ENCODE measurements at regions not wholly inside any gene's neighbourhood (a gene's known extent, or its start where the extent isn't known, plus 50 kb on each side); places are given as distances from the start of the nearest gene placed in this dataset.

GRCh38 chr2:126041391-126042047, 614.4 kb upstream of the GYPC start:
- no peak overlapping the region for H3K9ac ChIP-seq (ENCODE audit: low read length)
- H3K4me1 ChIP-seq (ENCODE audit: insufficient read depth, low read length, severe bottlenecking): peaks cover 8% of the 10 kb centered on the region
- no peak overlapping the region for H3K4me2 ChIP-seq (ENCODE audit: low read length)
- no peak overlapping the region for H2AFZ ChIP-seq (ENCODE audit: low read length)
- H3F3A ChIP-seq (ENCODE audit: insufficient read depth, low read length): no peaks in the 10 kb centered on the region
- H3K27ac ChIP-seq (ENCODE audit: low read depth, low read length, poor library complexity, severe bottlenecking): no peak overlapping the region
- H3K9me3 ChIP-seq (ENCODE audit: low read length): no peaks in the 10 kb centered on the region
- H3K79me2 ChIP-seq (ENCODE audit: insufficient read depth, low read length): no peaks in the 10 kb centered on the region
- no peaks in the 10 kb centered on the region for H3K36me3 ChIP-seq (ENCODE audit: insufficient read depth, low read length)
- H3K27me3 ChIP-seq (ENCODE audit: insufficient read depth, low read length): no peaks in the 10 kb centered on the region
- no peak overlapping the region for H3K4me3 ChIP-seq (ENCODE audit: low read depth, low read length, poor library complexity, severe bottlenecking)
- no peaks in the 10 kb centered on the region for H3K9me2 ChIP-seq (ENCODE audit: low read depth, low read length)
- no peaks in the 10 kb centered on the region for H4K20me1 ChIP-seq (ENCODE audit: insufficient read depth, low read length)
- no peak for TF ChIP-seq EZH2 (IDR thresholded peaks at IDR 0.05; ENCODE audit: borderline replicate concordance, low read length)
- TF ChIP-seq, protein P1, sequence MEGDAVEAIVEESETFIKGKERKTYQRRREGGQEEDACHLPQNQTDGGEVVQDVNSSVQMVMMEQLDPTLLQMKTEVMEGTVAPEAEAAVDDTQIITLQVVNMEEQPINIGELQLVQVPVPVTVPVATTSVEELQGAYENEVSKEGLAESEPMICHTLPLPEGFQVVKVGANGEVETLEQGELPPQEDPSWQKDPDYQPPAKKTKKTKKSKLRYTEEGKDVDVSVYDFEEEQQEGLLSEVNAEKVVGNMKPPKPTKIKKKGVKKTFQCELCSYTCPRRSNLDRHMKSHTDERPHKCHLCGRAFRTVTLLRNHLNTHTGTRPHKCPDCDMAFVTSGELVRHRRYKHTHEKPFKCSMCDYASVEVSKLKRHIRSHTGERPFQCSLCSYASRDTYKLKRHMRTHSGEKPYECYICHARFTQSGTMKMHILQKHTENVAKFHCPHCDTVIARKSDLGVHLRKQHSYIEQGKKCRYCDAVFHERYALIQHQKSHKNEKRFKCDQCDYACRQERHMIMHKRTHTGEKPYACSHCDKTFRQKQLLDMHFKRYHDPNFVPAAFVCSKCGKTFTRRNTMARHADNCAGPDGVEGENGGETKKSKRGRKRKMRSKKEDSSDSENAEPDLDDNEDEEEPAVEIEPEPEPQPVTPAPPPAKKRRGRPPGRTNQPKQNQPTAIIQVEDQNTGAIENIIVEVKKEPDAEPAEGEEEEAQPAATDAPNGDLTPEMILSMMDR (IDR thresholded peaks at IDR 0.05; ENCODE audit: low read length): no peak

DNA sequence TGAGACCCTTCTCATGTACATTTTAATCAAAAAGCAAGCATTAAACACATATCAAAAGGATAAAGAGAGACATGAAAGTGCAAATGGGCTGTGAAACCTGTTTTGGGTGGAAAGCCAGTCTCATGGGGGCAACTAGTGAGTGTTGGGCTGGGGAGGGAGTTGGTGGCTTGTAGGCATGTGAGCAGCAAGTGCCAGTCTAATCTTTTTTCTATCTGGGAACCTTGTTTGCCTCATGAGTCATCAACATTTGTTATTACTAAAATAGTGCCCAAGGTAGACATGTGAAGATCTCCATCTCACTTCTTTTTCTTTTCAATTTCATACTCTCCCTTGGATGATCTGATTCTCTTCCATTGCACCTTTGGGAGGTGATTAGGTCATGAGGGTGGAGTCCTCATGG, 613.9 kb upstream of the GYPC start:
- Histone ChIP-seq H3K27me3 (ENCODE audit: insufficient read depth, low read length) (no peaks in the 10 kb centered on the region), H3K4me2 (ENCODE audit: low read length) (no peak overlapping the region), H3F3A (ENCODE audit: insufficient read depth, low read length) (no peaks in the 10 kb centered on the region), H2AFZ (ENCODE audit: low read length) (no peak overlapping the region), H3K4me3 (ENCODE audit: low read depth, low read length, poor library complexity, severe bottlenecking) (no peak overlapping the region), H3K36me3 (ENCODE audit: insufficient read depth, low read length) (no peaks in the 10 kb centered on the region), H3K9me2 (ENCODE audit: low read depth, low read length) (no peaks in the 10 kb centered on the region), H3K9me3 (ENCODE audit: low read length) (no peaks in the 10 kb centered on the region), H3K27ac (ENCODE audit: low read depth, low read length, poor library complexity, severe bottlenecking) (no peak overlapping the region), H3K9ac (ENCODE audit: low read length) (no peak overlapping the region), H3K79me2 (ENCODE audit: insufficient read depth, low read length) (no peaks in the 10 kb centered on the region), H4K20me1 (ENCODE audit: insufficient read depth, low read length) (no peaks in the 10 kb centered on the region), H3K4me1 (ENCODE audit: insufficient read depth, low read length, severe bottlenecking) (peaks cover 8% of the 10 kb centered on the region)
- TF ChIP-seq, protein P1 (IDR thresholded peaks at IDR 0.05; ENCODE audit: low read length): no peak
- no peak for TF ChIP-seq EZH2 (IDR thresholded peaks at IDR 0.05; ENCODE audit: borderline replicate concordance, low read length)

DNA sequence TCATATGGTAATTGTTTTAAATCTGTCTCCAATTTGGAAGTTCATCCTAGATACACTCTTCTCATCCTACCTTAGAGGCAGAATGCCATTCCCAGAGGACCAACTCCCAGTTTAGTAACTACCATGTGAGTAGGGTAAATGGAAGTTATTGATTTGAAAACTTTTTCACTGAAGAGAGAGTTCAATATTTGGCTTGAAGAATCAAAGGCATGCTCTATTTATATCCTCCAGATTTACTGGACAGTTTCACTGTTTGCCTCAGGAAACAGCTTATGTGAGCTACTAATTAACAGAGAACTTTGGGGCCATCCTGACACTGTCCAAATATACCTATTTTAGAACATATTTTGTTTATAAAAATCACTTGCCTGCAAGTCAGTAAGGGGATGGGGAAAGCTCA, 607.2 kb upstream of the GYPC start:
- no peak overlapping the region for H3K9ac ChIP-seq (ENCODE audit: low read length)
- H3K9me3 ChIP-seq (ENCODE audit: low read length): no peaks in the 10 kb centered on the region
- H3K27ac ChIP-seq (ENCODE audit: low read depth, low read length, poor library complexity, severe bottlenecking): no peak overlapping the region
- H4K20me1 ChIP-seq (ENCODE audit: insufficient read depth, low read length): no peaks in the 10 kb centered on the region
- H3K36me3 ChIP-seq (ENCODE audit: insufficient read depth, low read length): no peaks in the 10 kb centered on the region
- H3K4me2 ChIP-seq (ENCODE audit: low read length): no peak overlapping the region
- H3K4me1 ChIP-seq (ENCODE audit: insufficient read depth, low read length, severe bottlenecking): no peaks in the 10 kb centered on the region
- H2AFZ ChIP-seq (ENCODE audit: low read length): no peak overlapping the region
- H3K79me2 ChIP-seq (ENCODE audit: insufficient read depth, low read length): no peaks in the 10 kb centered on the region
- TF ChIP-seq, protein P1 (IDR thresholded peaks at IDR 0.05; ENCODE audit: low read length): no peak
- TF ChIP-seq EZH2 (IDR thresholded peaks at IDR 0.05; ENCODE audit: borderline replicate concordance, low read length): no peak
- no peaks in the 10 kb centered on the region for H3K27me3 ChIP-seq (ENCODE audit: insufficient read depth, low read length)
- H3K9me2 ChIP-seq (ENCODE audit: low read depth, low read length): no peaks in the 10 kb centered on the region
- no peak overlapping the region for H3K4me3 ChIP-seq (ENCODE audit: low read depth, low read length, poor library complexity, severe bottlenecking)
- H3F3A ChIP-seq (ENCODE audit: insufficient read depth, low read length): no peaks in the 10 kb centered on the region
